Endothelial cell of hepatic sinusoid (primary cell): ENCODE measurements at regions not wholly inside any gene's neighbourhood (a gene's known extent, or its start where the extent isn't known, plus 50 kb on each side); places are given as distances from the start of the nearest gene placed in this dataset.
"Not testable (repeated sequence)": the region's sequence is repeated elsewhere in the genome, so short reads cannot be mapped to it uniquely, and the experiment has no call there.

Source experiments
- in situ Hi-C: cut with HindIII; loops from 2 replicates; pipeline ENCODE4 v1.10.0; 2017; ENCODE audit warnings: low sequenced_read_pairs

DNA sequence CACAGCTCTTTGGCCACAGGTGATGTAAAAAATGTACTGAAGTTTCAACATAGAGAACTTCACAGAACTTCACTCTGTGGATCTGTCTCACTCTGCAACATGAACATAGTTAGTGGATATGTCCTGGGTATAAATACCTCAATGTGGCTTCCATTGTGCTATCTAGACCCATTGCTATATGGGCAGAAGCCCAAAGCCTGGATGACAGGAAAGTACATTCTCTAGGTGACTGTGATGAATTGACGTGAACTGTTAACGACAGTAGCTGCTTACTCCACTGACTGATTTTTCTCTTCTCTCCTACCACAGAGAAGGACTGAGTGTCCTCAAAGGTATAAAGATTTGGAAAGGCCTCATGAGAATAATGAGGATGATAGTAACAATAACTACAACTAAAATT, 270.1 kb upstream of the FTMT start:
- in situ Hi-C loops, result no loop called here

DNA sequence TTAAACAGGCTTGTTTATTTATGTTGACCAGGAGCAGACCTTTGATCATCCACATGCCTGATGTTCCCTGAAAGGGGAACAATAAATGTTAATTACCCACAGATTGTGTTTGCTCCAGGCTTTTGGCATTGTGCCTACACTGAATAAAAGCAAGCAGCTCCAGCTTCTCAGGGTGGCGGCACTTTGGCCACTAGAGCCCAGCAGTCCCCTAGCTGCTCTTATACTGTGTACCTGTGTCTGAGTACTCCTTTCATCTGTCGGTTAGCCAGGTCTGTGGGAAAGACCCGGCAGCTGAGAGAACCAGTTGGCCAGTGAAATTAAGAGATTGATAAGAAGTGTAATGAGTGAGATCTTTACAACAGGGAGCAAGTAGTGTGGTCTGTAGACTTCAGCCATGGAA, 254.8 kb upstream of the FTMT start:
- in situ Hi-C loops, result no loop called here

DNA sequence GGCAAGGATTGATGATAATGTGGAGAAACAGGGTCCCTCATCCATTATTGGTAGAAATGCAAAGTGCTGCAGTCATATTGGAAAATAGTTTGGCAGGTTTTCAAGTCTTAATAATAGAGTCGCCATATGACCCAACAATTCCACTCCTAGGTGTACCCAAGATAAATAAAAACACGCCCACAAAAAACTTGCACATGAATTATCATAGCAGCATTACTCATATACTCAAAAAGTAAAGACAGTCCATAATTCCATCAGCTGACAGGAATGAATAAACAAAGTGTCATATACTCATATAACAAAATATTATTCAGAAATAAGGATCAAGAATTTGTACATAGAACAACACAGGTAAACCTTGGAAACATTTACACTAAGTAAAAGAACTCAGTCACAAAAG, 242.9 kb upstream of the FTMT start:
- in situ Hi-C loops, result no loop called here

DNA sequence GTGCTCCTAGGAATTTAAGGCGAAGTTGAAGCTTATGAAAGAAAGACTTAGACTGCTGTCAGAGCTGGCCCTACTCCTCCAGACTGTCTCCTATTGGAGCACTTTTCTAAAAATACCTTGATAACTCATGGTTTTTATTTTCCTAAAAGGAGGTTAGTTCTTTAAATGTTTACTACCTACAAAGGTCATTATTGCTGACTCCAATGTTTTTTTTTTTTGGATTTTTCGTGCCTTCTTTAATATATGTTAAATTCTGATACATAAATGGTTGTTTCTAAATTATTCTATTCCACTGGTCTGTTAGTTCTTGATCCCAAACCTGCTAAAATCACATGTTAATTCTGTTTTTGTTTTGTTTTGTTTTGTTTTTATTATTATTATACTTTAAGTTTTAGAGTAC, 227.6 kb upstream of the FTMT start:
- in situ Hi-C loops, result no loop called here

DNA sequence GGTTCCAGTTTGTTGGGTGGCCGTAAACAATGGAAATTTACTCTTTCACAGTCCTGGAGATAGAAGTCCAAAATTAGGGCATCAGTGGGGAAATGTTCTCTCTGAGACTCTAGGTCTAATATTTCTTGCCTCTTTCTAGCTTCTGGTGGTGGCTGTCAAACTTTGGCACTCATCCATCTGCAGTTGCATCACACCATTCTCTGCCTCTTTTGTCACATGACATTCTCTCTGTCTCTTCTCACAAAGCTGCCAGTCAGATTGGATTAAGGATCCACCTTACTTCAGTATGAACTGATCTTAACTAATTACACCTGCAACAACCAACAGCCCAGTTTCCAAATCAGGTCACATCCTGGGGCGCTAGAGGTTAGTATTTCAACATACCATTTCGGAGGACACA, 222.9 kb upstream of the FTMT start:
- in situ Hi-C loops, result no loop called here

DNA sequence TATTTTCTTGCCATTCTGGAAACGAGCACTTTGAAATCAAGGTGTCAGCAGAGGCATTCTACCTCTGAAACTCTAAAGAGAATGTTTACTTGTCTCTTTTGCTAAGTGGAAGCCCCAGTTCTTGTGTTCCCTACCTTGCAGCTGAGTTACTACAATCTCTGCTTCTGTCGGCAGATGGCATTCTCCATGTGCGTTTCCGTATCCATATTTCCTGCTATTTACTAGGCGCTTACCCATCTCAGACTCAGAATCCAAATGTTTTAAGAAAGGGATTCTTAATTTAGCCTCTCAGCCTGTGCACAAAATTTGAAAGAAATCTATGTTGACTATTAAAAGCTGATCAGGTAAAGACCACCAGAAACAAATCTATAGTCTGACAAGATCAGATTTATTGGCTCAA, 221.3 kb upstream of the FTMT start:
- in situ Hi-C loops, result no loop called here

DNA sequence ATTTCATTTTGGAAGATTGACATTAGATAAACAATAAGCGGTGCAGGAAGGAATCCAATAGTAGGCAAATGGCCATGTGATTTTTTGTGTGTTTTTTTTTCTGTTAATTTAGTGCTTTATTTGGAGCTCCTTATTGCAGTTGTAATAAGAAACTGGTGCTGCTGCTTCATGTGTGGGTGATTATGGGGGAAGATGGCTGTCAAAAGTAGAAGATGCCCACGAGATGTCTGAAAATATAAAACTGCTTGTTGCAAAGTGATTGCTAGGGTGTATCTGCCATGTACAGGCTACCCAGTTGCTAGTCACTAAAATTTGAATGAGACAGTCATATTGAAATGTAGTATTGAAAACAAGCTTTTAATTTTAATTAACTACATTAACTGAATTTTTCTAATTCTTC, 216.7 kb upstream of the FTMT start:
- in situ Hi-C loops, result no loop called here

DNA sequence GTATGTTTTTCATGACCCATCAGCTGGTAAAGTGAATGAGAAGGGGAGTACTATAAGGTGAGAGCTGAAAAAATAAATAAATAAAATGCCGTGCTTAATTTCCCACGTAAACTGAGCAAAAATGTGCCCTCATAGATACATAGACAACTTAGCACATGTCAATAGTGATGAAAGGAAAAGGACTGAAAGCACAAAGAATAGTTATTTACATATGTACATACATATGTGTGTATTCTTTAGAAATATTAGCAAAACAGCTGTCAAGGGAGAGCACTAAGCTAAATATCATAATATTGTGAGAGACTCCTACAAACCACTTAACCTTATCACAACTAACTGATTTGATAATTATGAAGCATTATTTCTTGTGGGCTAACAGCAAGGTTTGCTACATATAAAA, 213.6 kb upstream of the FTMT start:
- in situ Hi-C loops, result no loop called here

DNA sequence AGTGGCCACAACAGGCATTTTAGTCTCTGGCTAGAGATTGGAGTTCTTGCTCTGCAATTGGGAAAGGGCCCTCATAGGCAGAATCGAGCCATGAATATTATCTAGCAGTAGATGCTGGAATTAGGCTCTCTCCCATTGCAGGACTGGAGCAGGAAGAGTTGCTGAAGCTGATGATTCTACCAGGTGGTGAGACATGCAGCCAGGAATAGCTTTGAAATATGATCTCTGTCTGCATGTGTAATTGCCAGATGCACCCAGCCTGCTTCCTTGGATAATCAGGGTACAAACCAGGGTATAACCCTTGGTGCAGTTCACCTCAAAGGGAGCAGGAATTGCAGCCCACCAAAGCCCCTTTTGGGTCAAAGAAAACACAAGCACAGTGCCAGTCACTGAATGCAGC, 211.4 kb upstream of the FTMT start:
- in situ Hi-C loops, result no loop called here

DNA sequence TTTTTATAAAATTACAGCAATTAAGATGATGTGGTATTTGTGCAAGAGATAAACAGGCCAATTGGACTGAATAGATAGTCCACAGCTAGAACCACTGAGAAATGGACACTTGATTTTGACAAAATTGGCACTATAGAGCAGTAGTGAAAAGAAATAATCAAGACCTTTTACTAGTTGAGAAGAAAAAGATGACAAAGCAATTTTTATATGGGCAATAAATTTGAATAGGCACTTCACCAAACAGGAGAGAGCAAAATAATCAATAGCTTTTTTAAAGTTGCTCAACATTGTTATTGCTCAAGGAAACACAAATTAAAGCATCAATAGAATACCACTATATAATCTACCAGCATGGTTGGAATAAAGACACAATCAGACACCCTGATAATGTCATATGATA, 193.5 kb upstream of the FTMT start:
- in situ Hi-C loops, result no loop called here

DNA sequence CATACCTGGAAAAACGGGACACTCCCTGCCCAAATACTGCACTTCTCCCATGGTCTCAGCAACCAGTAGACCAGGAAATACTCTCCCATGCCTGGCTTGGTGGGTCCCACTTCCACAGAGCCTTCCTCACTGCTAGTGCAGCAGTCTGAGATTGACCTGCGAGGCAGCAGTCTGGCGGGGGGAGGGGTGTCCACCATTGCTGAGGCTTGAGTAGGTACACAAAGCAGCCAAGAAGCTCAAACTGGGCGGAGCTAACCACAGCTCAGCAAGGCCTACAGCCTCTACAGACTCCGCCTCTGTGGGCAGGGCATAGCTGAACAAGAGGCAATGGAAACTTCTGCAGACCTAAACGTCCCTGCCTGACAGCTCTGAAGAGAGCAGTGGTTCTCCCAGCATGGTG, 191.5 kb upstream of the FTMT start:
- in situ Hi-C loops, result no loop called here

DNA sequence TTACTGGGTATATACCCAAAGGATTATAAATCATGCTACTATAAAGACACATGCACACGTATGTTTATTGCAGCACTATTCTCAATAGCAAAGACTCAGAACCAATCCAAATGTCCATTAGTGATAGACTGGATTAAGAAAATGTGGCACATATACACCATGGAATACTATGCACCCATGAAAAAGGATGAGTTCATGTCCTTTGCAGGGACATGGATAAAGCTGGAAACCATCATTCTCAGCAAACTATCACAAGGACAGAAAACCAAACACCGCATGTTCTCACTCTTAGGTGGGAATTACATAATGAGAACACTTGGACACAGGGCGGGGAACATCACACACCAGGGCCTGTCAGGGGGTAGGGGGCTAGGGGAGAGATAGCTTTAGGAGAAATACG, 186.1 kb upstream of the FTMT start:
- in situ Hi-C loops, result not testable (repeated sequence)

DNA sequence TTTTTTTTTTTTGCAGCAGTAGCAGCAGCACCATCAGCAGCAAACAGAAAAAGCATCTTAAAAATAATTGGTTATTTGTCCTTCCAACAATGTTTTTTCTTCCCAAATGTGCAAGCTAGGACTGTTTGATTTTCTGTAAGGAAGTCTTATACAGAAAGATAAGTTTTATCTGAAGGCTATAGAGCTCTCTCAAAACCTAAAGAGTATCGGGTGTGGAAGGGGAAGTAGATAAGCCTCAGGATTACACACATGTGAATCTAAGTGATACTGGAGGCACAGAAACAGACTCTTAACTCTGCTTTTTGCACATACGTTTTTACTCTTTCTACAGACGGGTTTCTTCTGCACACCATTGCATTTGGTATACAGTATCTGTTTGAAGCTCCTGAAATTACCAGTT, 184.4 kb upstream of the FTMT start:
- in situ Hi-C loops, result no loop called here

DNA sequence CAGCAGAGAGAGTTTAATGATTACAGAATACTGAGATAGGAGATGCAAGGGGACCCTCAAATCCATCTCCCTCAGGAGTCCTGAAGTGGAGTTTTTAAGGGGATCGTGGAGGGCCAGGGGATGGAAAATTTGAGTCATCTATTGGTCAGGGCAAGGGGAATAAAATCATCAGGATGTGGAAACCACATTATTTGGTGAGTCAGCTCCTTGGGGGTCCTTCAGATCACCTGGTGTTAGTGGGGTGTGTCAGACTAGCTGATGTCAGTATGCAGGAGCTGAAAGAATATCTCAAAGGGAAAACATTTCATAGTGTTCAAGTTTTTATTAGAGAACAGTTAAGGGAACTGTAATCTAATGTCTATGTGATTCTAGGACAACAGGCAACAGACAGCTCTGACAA, 183.0 kb upstream of the FTMT start:
- in situ Hi-C loops, result no loop called here

DNA sequence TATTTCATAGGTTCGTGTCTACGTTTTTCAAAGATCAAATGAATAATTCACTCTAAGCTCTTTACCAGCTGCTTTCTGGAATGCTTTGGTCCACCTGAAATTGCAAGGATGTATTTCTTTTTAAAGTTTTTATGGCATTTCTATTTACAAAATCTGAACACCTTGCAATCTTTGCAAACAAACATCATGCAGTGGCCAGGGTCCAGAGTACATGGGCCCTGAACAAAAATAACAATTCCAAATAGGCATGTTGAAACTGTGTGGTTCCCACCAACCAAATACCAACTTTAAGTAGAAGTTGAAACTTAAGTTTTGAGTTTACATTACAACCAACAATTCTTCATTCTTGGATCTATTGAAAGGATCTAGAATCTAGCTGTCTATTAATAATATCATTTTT, 180.1 kb upstream of the FTMT start:
- in situ Hi-C loops, result no loop called here

DNA sequence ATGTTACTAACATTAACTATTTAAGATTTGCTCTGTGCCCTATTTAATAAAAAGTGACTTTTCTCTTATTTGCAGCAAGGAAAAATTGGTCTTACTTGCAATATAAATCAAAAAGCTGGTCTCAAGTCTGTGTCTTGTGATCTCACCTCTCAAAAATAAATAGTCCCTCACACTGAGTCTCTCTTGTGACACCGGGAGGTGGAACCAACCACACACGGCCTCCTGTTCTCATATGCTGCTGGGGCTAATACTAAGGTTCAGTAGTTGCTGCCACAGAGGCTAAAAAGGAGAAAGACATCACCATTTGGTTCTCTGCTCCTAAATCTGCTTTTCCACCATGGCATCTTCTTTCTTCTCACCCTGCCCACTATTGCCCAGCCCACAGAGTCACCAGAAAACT, 175.8 kb upstream of the FTMT start:
- in situ Hi-C loops, result no loop called here

DNA sequence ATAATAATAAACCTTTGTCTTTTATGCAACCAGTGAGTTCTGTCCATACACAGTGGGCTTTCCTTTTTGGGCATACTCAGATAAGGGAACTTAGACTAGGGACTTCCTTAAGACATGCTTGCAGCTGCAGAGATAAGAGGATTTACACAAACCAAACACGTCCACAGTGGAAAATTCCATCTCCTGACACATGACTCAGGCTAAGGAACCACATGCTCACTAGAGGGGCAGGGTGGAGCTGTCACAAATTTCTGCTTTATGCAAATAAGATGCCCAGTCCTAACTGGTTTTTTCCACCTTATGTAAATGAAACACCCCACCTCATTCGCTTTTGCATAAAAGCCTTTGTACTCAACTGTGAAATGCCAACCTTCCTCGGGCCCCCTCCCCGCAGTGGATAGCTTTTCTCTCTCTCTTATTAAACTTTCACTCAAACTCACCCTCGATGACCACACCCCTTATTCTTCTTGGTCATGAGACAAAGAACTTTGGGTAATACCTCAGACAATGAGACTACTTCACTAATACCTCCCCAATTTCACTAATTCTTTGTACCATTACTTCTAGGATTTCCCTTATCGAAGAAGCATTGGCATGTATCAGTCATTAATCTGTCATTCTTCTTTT, 170.3 kb upstream of the FTMT start:
- in situ Hi-C loops, result no loop called here

DNA sequence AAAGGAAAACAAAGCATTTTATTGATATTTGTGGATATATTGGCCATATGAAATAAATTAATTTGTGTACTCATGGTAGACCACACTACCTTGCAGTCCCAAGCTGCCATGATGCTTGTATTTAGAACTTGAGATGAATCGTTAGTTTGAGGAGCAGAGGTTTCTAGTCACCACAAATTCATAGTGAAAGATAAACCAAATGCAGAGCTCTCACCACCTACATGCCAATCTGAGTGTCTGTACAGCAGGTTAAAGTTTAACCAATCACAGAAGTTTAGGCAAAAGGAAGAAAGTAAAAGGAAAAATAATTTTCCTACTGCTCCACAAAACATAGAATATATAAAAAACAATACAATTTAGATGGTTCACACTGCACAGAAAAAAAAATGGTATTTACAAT, 163.6 kb upstream of the FTMT start:
- in situ Hi-C loops, result no loop called here

DNA sequence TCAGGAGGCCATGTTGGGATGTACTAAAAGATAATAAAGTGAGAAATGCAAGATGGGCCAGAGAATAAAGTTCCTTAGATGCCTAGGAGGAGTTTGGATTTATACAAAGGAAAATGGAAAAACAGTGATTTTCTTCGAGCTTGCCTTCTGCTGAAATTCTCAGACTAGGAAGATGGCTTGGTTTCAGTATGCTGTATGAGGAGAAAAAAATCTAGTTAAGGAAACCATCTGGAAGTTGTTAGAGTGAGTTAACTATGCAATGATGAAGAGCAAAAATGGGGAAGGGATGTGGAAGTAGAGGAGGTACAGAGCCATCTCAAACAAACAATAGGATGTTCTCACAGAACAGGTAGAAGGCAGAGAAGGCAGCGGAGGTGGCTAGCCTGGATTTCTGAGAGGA, 162.9 kb upstream of the FTMT start:
- in situ Hi-C loops, result no loop called here

DNA sequence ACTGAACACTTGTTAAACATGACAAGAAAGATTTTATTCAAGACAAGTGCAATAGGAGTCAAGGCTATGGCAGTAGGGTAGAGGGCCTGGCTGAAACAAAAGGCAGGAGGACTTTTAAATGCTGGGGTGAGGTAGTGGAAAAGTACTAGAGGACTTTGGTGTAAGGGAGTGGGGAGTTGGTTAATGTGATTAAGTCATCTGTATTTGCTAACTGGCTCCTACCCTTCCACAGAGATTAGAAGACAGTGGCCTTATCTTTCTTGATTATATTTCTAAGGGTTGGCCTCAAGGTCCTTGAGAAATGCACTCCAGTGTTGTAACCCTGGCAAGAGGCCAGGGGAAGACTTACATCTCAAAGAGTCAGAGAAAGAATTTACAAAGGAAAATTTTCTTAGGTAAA, 160.2 kb upstream of the FTMT start:
- in situ Hi-C loops, result no loop called here

DNA sequence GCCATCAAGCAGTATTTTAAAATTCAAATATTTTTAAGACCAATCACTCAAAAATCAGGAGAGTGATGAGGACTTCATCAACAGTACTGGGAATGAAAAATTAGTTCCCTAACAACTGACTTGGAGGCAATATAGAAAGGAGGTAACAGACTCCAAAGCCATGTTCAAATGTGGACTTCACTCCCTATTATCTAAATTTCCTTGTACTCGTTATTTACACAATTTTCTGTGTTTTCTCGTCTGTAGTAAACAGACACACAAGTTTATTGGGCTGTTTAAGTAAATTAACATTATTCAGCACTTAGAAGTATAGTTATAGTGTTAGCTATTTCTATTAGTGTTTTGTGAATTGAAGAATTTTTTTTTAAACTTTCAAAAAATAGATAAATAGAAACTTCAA, 159.5 kb upstream of the FTMT start:
- in situ Hi-C loops, result no loop called here

DNA sequence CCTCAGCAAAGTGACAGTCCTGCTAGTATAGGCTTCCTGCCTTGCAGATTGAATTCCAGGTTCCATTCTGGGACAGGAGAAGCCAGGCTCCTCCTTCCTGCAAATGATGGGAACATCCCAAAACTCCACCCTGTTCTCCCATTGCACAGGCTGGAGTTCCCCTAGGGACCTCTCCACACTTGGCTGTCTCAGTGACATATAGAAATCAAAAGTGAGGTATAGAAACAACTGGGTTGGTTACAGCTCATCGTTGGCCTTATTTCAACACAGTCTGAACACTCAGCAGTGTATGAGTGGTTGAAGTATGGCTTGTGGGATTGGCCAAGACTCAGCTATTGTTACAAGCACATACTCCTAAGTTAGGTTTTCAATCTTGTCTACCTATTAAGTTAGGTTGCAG, 157.8 kb upstream of the FTMT start:
- in situ Hi-C loops, result no loop called here

DNA sequence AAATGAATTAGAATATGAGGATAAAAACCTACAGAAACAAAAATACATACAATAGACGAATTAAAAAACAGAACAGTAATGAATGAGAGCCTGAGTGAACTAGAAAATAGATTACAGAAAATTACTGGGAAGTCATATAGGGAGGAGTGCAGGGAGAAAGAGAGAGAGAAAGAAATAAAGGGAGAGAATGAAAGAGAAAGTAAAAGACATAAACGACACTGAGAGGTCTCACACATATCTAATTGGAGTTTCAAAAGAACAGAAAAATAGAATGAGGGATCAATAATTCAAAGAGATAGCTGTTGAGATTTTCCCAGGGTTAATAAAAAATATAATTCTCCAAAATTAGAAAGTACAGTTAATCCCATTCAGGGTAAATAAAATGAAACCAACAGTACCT, 156.4 kb upstream of the FTMT start:
- in situ Hi-C loops, result no loop called here

DNA sequence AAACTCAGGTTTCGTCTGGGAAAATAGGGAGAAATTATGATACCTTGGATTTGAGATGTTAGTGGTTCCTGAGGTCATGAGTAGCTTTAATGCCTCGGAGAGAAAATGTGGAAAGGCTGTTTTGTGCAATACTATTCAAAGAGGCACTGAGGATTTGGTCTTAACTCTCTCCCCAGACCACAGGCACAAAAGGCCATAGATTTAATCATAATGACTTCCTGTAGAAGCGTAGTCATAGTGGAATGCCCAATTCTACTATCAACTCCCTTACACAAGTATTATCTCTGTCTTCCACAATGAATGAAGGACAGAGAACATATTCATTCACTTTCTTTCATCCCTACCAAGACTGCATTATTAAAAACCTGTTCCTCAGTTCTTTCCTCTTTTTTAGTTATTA, 153.0 kb upstream of the FTMT start:
- in situ Hi-C loops, result no loop called here
